Suprapubic skin (tissue), 4 donors: ENCODE measurements at regions not wholly inside any gene's neighbourhood (a gene's known extent, or its start where the extent isn't known, plus 50 kb on each side); places are given as distances from the start of the nearest gene placed in this dataset.

Experiments
- DNase-seq, 2 donors: peaks; one replicate each; pipeline ENCODE4 v3.0.0-alpha.2; 2019; ENCODE audit warnings: low spot score in 2 of 2
- H3K27ac ChIP-seq: fragments of 200-600 bp; sonication (generic); one replicate; pipeline ENCODE4 v1.5.1; 2019
- H3K27me3 ChIP-seq: fragments of 200-600 bp; sonication (generic); one replicate; pipeline ENCODE4 v1.5.1; 2019
- H3K36me3 ChIP-seq: fragments of 200-600 bp; sonication (generic); one replicate; pipeline ENCODE4 v1.5.1; 2019
- H3K4me1 ChIP-seq: fragments of 200-600 bp; sonication (generic); one replicate; pipeline ENCODE4 v1.5.1; 2019
- H3K4me3 ChIP-seq: fragments of 200-600 bp; sonication (generic); one replicate; pipeline ENCODE4 v1.5.1; 2019; ENCODE audit warnings: mild to moderate bottlenecking
- H3K9me3 ChIP-seq: fragments of 200-600 bp; sonication (generic); one replicate; pipeline ENCODE4 v1.5.1; 2019
- EP300 ChIP-seq: sonication (generic); formaldehyde crosslinking; IDR thresholded peaks from one replicate; pipeline ENCODE4 v1.6.1; 2017; ENCODE audit warnings: antibody characterized with exemption
- POLR2A ChIP-seq, 2 donors: fragments of 450-650 bp; IDR thresholded peaks; one replicate each; pipeline ENCODE4 v1.6.1; 2017; ENCODE audit warnings: antibody characterized with exemption in 2 of 2, mild to moderate bottlenecking in 2 of 2, moderate library complexity in 2 of 2
- POLR2AphosphoS5 ChIP-seq, 3 donors: sonication (generic); formaldehyde crosslinking; IDR thresholded peaks; one replicate each; pipeline ENCODE4 v1.6.1; 2017; ENCODE audit warnings: antibody characterized with exemption in 3 of 3
- WGBS: methylation state at CpG from one replicate; pipeline ENCODE4 v1.1.5; 2018; 5-methylcytosine and 5-hydroxymethylcytosine counted together
- TF ChIP-seq, protein P1 (sequence below), 2 donors: fragments of 200-600 bp in 1 of 2; fragments of 450-650 bp in 1 of 2; sonication (generic) in 1 of 2; IDR thresholded peaks; one replicate each; pipeline ENCODE4 v1.5.1; 2016 to 2019; ENCODE audit warnings: antibody characterized with exemption in 2 of 2, mild to moderate bottlenecking in 1 of 2, moderate library complexity in 1 of 2

DNA sequence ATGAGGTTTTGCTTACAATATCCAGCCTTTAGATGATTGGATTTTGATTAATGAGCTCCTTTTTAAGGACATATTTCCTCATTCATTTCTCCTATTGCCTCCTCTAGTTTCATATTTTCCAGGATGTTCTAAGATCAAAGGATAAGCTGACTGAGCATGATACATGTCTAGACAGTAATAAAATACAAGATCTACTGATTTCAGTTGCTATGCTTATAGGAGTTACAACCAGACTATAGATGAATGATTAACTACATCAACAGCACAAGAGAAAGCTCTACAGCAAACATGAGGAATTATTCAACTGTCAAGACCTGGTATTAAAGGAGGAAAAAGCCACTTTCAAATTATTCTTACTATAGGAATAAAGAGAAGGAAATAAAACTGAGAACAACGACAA lies 85.0 kb upstream of the LINC00305 start:
- no peak overlapping the region for H3K4me3 ChIP-seq
- H3K27me3 ChIP-seq, result no peaks in the 10 kb centered on the region
- H3K4me1 ChIP-seq, result no peaks in the 10 kb centered on the region
- H3K9me3 ChIP-seq, result no peaks in the 10 kb centered on the region
- TF ChIP-seq POLR2A (IDR thresholded peaks at IDR 0.05), result no peak
- TF ChIP-seq EP300, result no peak
- no peak overlapping the region for H3K27ac ChIP-seq
- 53% methylated on average over 1 of the region's 1 CpG for WGBS
- H3K36me3 ChIP-seq, result no peaks in the 10 kb centered on the region
- DNase-seq, result no peak

DNA sequence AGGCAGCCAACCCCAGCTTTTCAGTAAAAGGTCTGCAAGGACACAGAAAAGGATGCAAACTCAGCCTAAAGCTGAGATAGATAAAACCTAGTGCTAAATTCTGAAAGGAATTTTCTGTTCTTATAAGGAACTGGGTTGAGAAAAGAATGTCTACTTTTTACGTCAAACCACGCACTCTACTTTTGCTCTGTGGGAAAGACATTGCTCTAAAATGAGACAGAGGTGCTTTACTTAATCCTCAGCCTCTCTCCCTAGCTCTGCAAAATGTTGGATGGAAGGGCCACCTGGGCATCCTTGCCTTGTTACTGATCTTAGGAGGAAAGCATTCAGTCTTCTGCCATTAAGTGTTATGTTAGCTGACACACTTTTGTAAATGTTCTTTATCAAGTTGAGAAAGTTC lies 72.1 kb upstream of the LINC00305 start:
- TF ChIP-seq POLR2AphosphoS5 (IDR thresholded peaks at IDR 0.05), result no peak
- TF ChIP-seq, protein P1, sequence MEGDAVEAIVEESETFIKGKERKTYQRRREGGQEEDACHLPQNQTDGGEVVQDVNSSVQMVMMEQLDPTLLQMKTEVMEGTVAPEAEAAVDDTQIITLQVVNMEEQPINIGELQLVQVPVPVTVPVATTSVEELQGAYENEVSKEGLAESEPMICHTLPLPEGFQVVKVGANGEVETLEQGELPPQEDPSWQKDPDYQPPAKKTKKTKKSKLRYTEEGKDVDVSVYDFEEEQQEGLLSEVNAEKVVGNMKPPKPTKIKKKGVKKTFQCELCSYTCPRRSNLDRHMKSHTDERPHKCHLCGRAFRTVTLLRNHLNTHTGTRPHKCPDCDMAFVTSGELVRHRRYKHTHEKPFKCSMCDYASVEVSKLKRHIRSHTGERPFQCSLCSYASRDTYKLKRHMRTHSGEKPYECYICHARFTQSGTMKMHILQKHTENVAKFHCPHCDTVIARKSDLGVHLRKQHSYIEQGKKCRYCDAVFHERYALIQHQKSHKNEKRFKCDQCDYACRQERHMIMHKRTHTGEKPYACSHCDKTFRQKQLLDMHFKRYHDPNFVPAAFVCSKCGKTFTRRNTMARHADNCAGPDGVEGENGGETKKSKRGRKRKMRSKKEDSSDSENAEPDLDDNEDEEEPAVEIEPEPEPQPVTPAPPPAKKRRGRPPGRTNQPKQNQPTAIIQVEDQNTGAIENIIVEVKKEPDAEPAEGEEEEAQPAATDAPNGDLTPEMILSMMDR (IDR thresholded peaks at IDR 0.05), result no peak
- TF ChIP-seq POLR2A (IDR thresholded peaks at IDR 0.05), result no peak
- TF ChIP-seq EP300, result no peak
- 96% methylated on average over 2 of the region's 2 CpGs for WGBS
- DNase-seq, result no peak

DNA sequence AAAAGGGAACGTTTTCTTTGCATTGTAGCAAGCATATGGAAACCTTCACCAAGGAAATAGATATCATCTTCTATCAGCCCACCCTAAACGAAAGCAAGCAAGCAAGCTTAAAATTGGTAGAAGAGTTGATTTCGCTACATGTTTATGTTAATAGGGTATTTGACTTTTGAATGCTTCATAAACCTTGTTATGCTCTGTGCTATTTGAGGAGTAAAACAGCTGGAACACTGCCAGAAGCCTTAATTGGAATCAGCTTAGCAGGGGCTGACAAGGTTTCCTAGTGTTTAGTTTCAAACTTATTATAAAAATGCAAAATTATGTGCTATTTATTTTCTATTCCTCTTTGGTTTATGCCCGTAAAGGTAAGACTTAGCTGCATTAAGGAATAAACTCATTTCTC lies 70.6 kb upstream of the LINC00305 start:
- Histone ChIP-seq H3K36me3 (no peaks in the 10 kb centered on the region), H3K4me3 (no peak overlapping the region), H3K9me3 (no peaks in the 10 kb centered on the region), H3K27me3 (no peaks in the 10 kb centered on the region), H3K4me1 (no peaks in the 10 kb centered on the region), H3K27ac (no peak overlapping the region)
- DNase-seq, result no peak
- 68% methylated on average over 4 of the region's 4 CpGs for WGBS
- TF ChIP-seq POLR2AphosphoS5 (IDR thresholded peaks at IDR 0.05) (no peak), EP300 (no peak), POLR2A (IDR thresholded peaks at IDR 0.05) (no peak)
- TF ChIP-seq, protein P1 (IDR thresholded peaks at IDR 0.05), result no peak

More for the DNA sequence above, 72.1 kb upstream of the LINC00305 start:
- Histone ChIP-seq H3K27ac (no peak overlapping the region), H3K36me3 (no peaks in the 10 kb centered on the region), H3K4me3 (no peak overlapping the region), H3K4me1 (no peaks in the 10 kb centered on the region), H3K27me3 (no peaks in the 10 kb centered on the region), H3K9me3 (no peaks in the 10 kb centered on the region)

DNA sequence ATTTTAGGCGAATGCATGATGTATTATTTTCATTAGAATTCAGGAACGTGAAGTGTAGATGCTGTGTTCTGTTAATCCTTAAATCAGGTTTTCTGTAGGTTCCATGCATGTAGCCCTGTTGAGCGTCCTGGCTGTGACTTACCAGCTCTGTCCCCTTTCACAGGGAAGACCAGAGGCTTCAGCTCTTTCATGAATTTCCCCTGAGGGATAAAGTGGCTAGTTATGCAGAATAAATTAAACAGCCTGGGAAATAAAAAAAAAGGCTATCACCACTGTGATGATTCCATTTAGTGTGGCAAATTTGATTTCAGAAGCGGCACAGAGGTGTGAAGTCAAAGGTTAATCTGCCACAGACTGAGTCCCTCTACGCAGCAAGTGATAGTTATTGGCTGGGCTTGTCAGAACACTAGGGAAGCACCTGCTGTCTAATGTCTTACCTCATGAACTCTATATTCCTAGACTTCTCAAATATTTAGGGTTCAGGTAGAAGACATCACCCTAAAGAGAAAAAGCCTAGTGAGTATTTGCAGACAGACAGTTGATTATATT lies 61.6 kb upstream of the LINC00305 start:
- TF ChIP-seq, protein P1 (IDR thresholded peaks at IDR 0.05), result no peak
- TF ChIP-seq POLR2A (IDR thresholded peaks at IDR 0.05) (no peak), EP300 (no peak), POLR2AphosphoS5 (IDR thresholded peaks at IDR 0.05) (no peak)
- no peak for DNase-seq
- Histone ChIP-seq H3K4me3 (no peak overlapping the region), H3K27ac (no peak overlapping the region), H3K9me3 (no peaks in the 10 kb centered on the region), H3K36me3 (no peaks in the 10 kb centered on the region), H3K4me1 (no peaks in the 10 kb centered on the region), H3K27me3 (no peaks in the 10 kb centered on the region)
- 82% methylated on average over 5 of the region's 5 CpGs for WGBS

DNA sequence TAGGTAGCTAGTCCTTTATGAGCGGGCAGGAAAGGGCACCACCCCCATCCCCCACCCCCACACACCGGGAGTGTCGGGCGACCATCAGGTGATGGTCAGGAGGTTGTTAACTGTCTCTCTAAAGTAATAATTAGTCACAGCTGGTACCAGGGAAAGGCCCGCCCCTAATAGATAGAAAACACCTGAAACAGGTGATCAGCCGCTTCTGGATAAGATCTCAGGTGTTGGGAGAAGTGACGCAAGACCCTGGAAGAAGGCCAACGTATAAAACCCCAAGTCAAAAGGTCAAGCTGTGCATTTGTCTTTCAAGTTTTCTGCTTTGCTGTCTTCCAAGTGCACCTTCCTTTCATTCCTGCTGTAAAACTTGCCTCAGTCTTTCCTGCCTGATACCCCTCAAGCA lies 59.6 kb upstream of the LINC00305 start:
- no peak for TF ChIP-seq EP300
- TF ChIP-seq POLR2AphosphoS5 (IDR thresholded peaks at IDR 0.05), result no peak
- TF ChIP-seq, protein P1 (IDR thresholded peaks at IDR 0.05), result no peak
- no peak for TF ChIP-seq POLR2A (IDR thresholded peaks at IDR 0.05)
- no peak overlapping the region for H3K4me3 ChIP-seq
- H3K27ac ChIP-seq, result no peak overlapping the region
- H3K27me3 ChIP-seq, result no peaks in the 10 kb centered on the region
- no peaks in the 10 kb centered on the region for H3K4me1 ChIP-seq
- WGBS, result 63% methylated on average over 8 of the region's 8 CpGs
- H3K36me3 ChIP-seq, result no peaks in the 10 kb centered on the region
- H3K9me3 ChIP-seq, result no peaks in the 10 kb centered on the region
- DNase-seq, result no peak

DNA sequence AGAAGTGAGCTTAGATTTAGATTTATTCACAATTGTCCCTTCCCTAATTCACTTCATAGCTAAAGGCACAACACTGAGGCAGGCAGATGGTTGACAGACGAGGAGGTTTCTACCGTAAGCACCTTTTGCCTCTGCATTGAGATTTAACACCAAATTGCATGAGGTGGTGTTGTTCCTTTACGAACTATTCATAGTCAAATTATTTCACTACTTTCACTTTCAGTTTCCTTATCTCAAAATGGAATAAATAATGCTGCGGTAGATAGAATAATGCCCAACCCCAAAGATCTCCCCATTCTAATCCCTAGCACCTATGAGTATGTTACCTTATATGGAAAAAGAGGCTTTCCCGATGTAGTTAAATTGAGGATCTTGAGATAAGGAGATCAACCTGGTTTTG lies 58.9 kb upstream of the LINC00305 start:
- DNase-seq, result no peak
- Histone ChIP-seq H3K27me3 (no peaks in the 10 kb centered on the region), H3K27ac (no peak overlapping the region), H3K4me1 (no peaks in the 10 kb centered on the region), H3K4me3 (no peak overlapping the region), H3K9me3 (no peaks in the 10 kb centered on the region), H3K36me3 (no peaks in the 10 kb centered on the region)
- 71% methylated on average over 5 of the region's 5 CpGs for WGBS
- no peak for TF ChIP-seq EP300
- no peak for TF ChIP-seq POLR2AphosphoS5 (IDR thresholded peaks at IDR 0.05)
- TF ChIP-seq POLR2A (IDR thresholded peaks at IDR 0.05), result no peak
- TF ChIP-seq, protein P1 (IDR thresholded peaks at IDR 0.05), result no peak
